PC-3 (cell line): ENCODE measurements at regions not wholly inside any gene's neighbourhood (a gene's known extent, or its start where the extent isn't known, plus 50 kb on each side); places are given as distances from the start of the nearest gene placed in this dataset.

Source experiments
- ATAC-seq: fragments of 200-7000 bp; cut with Tn5 transposase; 2 replicates; pipeline ENCODE4 v1.9.1; 2020; ENCODE audit warnings: mild to moderate bottlenecking, moderate library complexity
- BruUV-seq: library from RNA; stranded (reverse); fragments of 400-500 nt; replicated peaks from 2 replicates; lab custom pipeline; 2021; lab: Mats Ljungman, UMichigan
- CTCF ChIA-PET: fragments of 300-600 bp; sonication (Branson Sonifier 250); formaldehyde crosslinking; loops from one replicate; lab custom pipeline; 2022; ENCODE audit warnings: antibody characterized with exemption; lab: Charles Lee
- POLR2A ChIA-PET: fragments of 300-600 bp; sonication (Branson Sonifier 250); formaldehyde crosslinking; loops from one replicate; lab custom pipeline; 2022; ENCODE audit warnings: antibody characterized with exemption; ENCODE audit not compliant: unreplicated experiment; lab: Charles Lee
- DNase-seq: peaks from one replicate; pipeline ENCODE4 v3.0.0-alpha.2; 2015
- H2AFZ ChIP-seq: fragments of 300-600 bp; sonication (generic); 2 replicates; pipeline ENCODE4 v1.6.0; 2016; ENCODE audit warnings: antibody characterized with exemption, low read length
- H3F3A ChIP-seq: fragments of 300-600 bp; sonication (generic); one replicate; pipeline ENCODE4 v1.6.0; 2017; ENCODE audit warnings: antibody characterized with exemption, low read length, control low read depth, mild to moderate bottlenecking; ENCODE audit not compliant: unreplicated experiment
- H3K27ac ChIP-seq: fragments of 300-600 bp; sonication (generic); 2 replicates; pipeline ENCODE4 v1.5.1; 2016; ENCODE audit warnings: mild to moderate bottlenecking, low read length
- H3K27me3 ChIP-seq: fragments of 300-600 bp; sonication (generic); 2 replicates; pipeline ENCODE4 v1.6.1; 2016; ENCODE audit warnings: low read length, mixed read lengths
- H3K36me3 ChIP-seq: fragments of 300-600 bp; sonication (generic); 2 replicates; pipeline ENCODE4 v1.6.1; 2016; ENCODE audit warnings: low read depth, mixed run types, low read length, mixed read lengths
- H3K4me1 ChIP-seq: fragments of 300-600 bp; sonication (generic); 2 replicates; pipeline ENCODE4 v1.5.1; 2016; ENCODE audit warnings: low read length; ENCODE audit not compliant: insufficient read depth
- H3K4me2 ChIP-seq: fragments of 300-600 bp; sonication (generic); 2 replicates; pipeline ENCODE4 v1.6.0; 2016; ENCODE audit warnings: low read length
- H3K4me3 ChIP-seq: fragments of 300-600 bp; sonication (generic); 2 replicates; pipeline ENCODE4 v1.5.1; 2016; ENCODE audit warnings: mild to moderate bottlenecking, low read length, mixed read lengths
- H3K79me2 ChIP-seq: fragments of 300-600 bp; sonication (generic); 2 replicates; pipeline ENCODE4 v1.6.1; 2017; ENCODE audit warnings: low read length, mixed read lengths
- H3K9ac ChIP-seq: fragments of 300-600 bp; sonication (generic); 2 replicates; pipeline ENCODE4 v1.6.0; 2016; ENCODE audit warnings: mild to moderate bottlenecking, low read length
- H3K9me2 ChIP-seq: fragments of 300-600 bp; sonication (generic); replicated peaks from 2 replicates; pipeline ENCODE4 v1.6.1; 2016; ENCODE audit warnings: mixed run types, low read length, mixed read lengths
- H3K9me3 ChIP-seq: fragments of 300-600 bp; sonication (generic); 2 replicates; pipeline ENCODE4 v1.6.1; 2016; ENCODE audit warnings: low read length, mixed read lengths
- H4K20me1 ChIP-seq: fragments of 300-600 bp; sonication (generic); 2 replicates; pipeline ENCODE4 v1.6.1; 2016; ENCODE audit warnings: low read length, mixed read lengths
- EZH2 ChIP-seq: fragments of 300-600 bp; sonication (generic); IDR thresholded peaks from one replicate; pipeline ENCODE4 v1.6.1; 2017; ENCODE audit warnings: antibody characterized with exemption, mild to moderate bottlenecking, low read length; ENCODE audit not compliant: unreplicated experiment
- EZH2phosphoT487 ChIP-seq: fragments of 300-600 bp; sonication (generic); IDR thresholded peaks from 2 replicates; pipeline ENCODE4 v1.6.1; 2018; ENCODE audit warnings: mild to moderate bottlenecking, antibody characterized with exemption, low read length, borderline replicate concordance
- intact Hi-C: fragments of 100-400 bp; cut with micrococcal nuclease; formaldehyde crosslinking; loops from 2 replicates; pipeline ENCODE4 v1.9.0; 2023
- TF ChIP-seq, protein P1 (sequence below): fragments of 300-600 bp; sonication (generic); conservative IDR thresholded peaks from 2 replicates; pipeline ENCODE4 v1.5.1; 2017; ENCODE audit warnings: antibody characterized with exemption, low read depth, mild to moderate bottlenecking, low read length

- H3K36me3 ChIP-seq: no peaks in the 10 kb centered on the region
- no peak overlapping the region for H3K27ac ChIP-seq
- no peaks in the 10 kb centered on the region for H3F3A ChIP-seq
- no peak overlapping the region for H3K4me3 ChIP-seq
- no peak overlapping the region for H3K9ac ChIP-seq
- no peaks in the 10 kb centered on the region for H3K79me2 ChIP-seq
- CTCF ChIA-PET: no interaction called here
- H2AFZ ChIP-seq: no peak overlapping the region
- no peak for DNase-seq
- no peaks in the 10 kb centered on the region for H3K27me3 ChIP-seq
- intact Hi-C loops: no loop called here
- BruUV-seq: no TSS peak
- H3K9me3 ChIP-seq: no peaks in the 10 kb centered on the region
- POLR2A ChIA-PET: no interaction called here
- H3K4me2 ChIP-seq: no peak overlapping the region
- no peaks in the 10 kb centered on the region for H4K20me1 ChIP-seq
- no peaks in the 10 kb centered on the region for H3K9me2 ChIP-seq
- ATAC-seq: no peak
- TF ChIP-seq, protein P1, sequence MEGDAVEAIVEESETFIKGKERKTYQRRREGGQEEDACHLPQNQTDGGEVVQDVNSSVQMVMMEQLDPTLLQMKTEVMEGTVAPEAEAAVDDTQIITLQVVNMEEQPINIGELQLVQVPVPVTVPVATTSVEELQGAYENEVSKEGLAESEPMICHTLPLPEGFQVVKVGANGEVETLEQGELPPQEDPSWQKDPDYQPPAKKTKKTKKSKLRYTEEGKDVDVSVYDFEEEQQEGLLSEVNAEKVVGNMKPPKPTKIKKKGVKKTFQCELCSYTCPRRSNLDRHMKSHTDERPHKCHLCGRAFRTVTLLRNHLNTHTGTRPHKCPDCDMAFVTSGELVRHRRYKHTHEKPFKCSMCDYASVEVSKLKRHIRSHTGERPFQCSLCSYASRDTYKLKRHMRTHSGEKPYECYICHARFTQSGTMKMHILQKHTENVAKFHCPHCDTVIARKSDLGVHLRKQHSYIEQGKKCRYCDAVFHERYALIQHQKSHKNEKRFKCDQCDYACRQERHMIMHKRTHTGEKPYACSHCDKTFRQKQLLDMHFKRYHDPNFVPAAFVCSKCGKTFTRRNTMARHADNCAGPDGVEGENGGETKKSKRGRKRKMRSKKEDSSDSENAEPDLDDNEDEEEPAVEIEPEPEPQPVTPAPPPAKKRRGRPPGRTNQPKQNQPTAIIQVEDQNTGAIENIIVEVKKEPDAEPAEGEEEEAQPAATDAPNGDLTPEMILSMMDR: no peak
- no peak for TF ChIP-seq EZH2
- no peak for TF ChIP-seq EZH2phosphoT487
- H3K4me1 ChIP-seq: peaks cover 7% of the 10 kb centered on the region; the same call in 1 of the 2 replicates
Measured at GRCh38 chr3:31055757-31056156, 161.3 kb upstream of the GADL1 start.

DNA sequence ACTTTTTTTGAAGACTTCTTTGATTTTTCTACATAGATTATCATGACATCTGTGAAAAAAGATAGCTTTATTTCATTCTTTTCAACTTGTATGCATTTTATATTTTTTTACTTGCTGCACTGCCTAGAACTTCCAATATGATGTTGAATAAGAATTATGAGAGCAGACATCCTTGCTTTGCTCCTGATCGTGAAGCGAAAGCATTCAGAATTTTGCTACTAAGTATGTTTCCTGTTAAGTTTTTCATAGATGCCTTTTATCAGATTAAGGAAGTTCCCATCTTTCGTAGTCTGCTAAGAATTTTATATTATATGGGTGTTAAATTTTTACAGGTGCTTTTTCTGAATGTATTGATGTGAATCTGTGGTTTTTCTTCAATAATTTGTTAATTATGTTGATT lies 163.4 kb upstream of the GADL1 start:
- CTCF ChIA-PET: no interaction called here
- H3K9ac ChIP-seq: no peak overlapping the region
- intact Hi-C loops: no loop called here

DNA sequence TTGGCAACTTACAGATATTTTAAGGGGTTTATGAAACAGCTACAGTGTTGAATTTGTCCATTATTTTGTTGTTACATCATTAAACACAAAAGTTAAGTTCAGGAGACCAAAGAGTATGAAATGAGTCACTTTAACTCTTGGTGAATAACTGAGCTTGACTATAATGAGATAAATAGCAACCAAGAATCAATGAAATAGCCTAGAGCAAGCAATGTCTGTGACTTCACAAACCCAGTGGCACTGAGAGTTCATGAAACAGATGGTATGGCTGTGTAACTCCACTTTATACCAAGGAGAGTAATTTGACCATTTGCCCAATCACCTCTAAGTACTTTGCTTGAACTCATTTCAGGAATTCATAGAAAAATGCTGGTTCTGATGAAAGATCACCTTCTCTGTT lies 169.6 kb upstream of the GADL1 start:
- Histone ChIP-seq H3K36me3 (no peaks in the 10 kb centered on the region), H3K9me2 (no peaks in the 10 kb centered on the region), H3K4me3 (no peak overlapping the region), H3K9me3 (no peaks in the 10 kb centered on the region), H3K27me3 (no peaks in the 10 kb centered on the region), H3K4me2 (no peak overlapping the region), H3K79me2 (no peaks in the 10 kb centered on the region), H3K27ac (no peak overlapping the region), H3K4me1 (peaks cover 12% of the 10 kb centered on the region), H2AFZ (no peak overlapping the region), H3F3A (no peaks in the 10 kb centered on the region), H4K20me1 (no peaks in the 10 kb centered on the region), H3K9ac (no peak overlapping the region)
- peak; percentile 21 for DNase-seq
- ATAC-seq: no peak
- CTCF ChIA-PET: no interaction called here
- TF ChIP-seq, protein P1: no peak
- no peak for TF ChIP-seq EZH2phosphoT487
- no peak for TF ChIP-seq EZH2
- POLR2A ChIA-PET: no interaction called here
- intact Hi-C loops: no loop called here
- no TSS peak for BruUV-seq

More for the DNA sequence above, 163.4 kb upstream of the GADL1 start:
- peaks cover 7% of the 10 kb centered on the region; the same call in 1 of the 2 replicates for H3K4me1 ChIP-seq
- POLR2A ChIA-PET: no interaction called here
- no peak overlapping the region for H3K4me2 ChIP-seq
- DNase-seq (no peak), ATAC-seq (no peak)
- no peak overlapping the region for H3K4me3 ChIP-seq
- H2AFZ ChIP-seq: no peak overlapping the region
- H3K79me2 ChIP-seq: no peaks in the 10 kb centered on the region
- no peaks in the 10 kb centered on the region for H3K36me3 ChIP-seq
- no peaks in the 10 kb centered on the region for H3K9me3 ChIP-seq
- no peaks in the 10 kb centered on the region for H3F3A ChIP-seq
- TF ChIP-seq, protein P1: no peak
- H4K20me1 ChIP-seq: no peaks in the 10 kb centered on the region
- BruUV-seq: no TSS peak
- H3K27ac ChIP-seq: no peak overlapping the region
- no peaks in the 10 kb centered on the region for H3K9me2 ChIP-seq
- no peaks in the 10 kb centered on the region for H3K27me3 ChIP-seq
